ENCODE measurements at regions not wholly inside any gene's neighbourhood (a gene's known extent, or its start where the extent isn't known, plus 50 kb on each side); places are given as distances from the start of the nearest gene placed in this dataset.

GRCh38 chr11:22989371-22989770 is 129.1 kb upstream of the CCDC179 start:
- Histone ChIP-seq H3K4me3 (ENCODE audit: low read depth, low read length) (no peak overlapping the region), H3K36me3 (ENCODE audit: insufficient read depth) (no peaks in the 10 kb centered on the region), H3K27ac (ENCODE audit: low read depth) (no peak overlapping the region), H3K4me1 (ENCODE audit: insufficient read depth) (no peaks in the 10 kb centered on the region)
- WGBS: 35% methylated on average over 1 of the region's 1 CpG
- no peak for DNase-seq (ENCODE audit: extremely low spot score)

GRCh38 chr11:22991196-22991595 is 130.9 kb upstream of the CCDC179 start:
- DNase-seq (ENCODE audit: extremely low spot score): no peak
- Histone ChIP-seq H3K36me3 (ENCODE audit: insufficient read depth) (no peaks in the 10 kb centered on the region), H3K4me1 (ENCODE audit: insufficient read depth) (no peaks in the 10 kb centered on the region), H3K27ac (ENCODE audit: low read depth) (no peak overlapping the region), H3K4me3 (ENCODE audit: low read depth, low read length) (no peak overlapping the region)

GRCh38 chr11:23006730-23007129 is 146.5 kb upstream of the CCDC179 start:
- Histone ChIP-seq H3K4me3 (ENCODE audit: low read depth, low read length) (no peak overlapping the region), H3K27ac (ENCODE audit: low read depth) (no peak overlapping the region), H3K36me3 (ENCODE audit: insufficient read depth) (no peaks in the 10 kb centered on the region), H3K4me1 (ENCODE audit: insufficient read depth) (no peaks in the 10 kb centered on the region)
- DNase-seq (ENCODE audit: extremely low spot score): no peak
- whole genome bisulfite sequencing: 22% methylated on average over 4 of the region's 4 CpGs

GRCh38 chr11:23010790-23011335 is 150.6 kb upstream of the CCDC179 start:
- no peaks in the 10 kb centered on the region for H3K36me3 ChIP-seq (ENCODE audit: insufficient read depth)
- DNase-seq (ENCODE audit: extremely low spot score): no peak
- H3K27ac ChIP-seq (ENCODE audit: low read depth): no peak overlapping the region
- no peaks in the 10 kb centered on the region for H3K4me1 ChIP-seq (ENCODE audit: insufficient read depth)
- no peak overlapping the region for H3K4me3 ChIP-seq (ENCODE audit: low read depth, low read length)

GRCh38 chr11:23012930-23013329 is 152.7 kb upstream of the CCDC179 start:
- Histone ChIP-seq H3K4me1 (ENCODE audit: insufficient read depth) (no peaks in the 10 kb centered on the region), H3K4me3 (ENCODE audit: low read depth, low read length) (no peak overlapping the region), H3K27ac (ENCODE audit: low read depth) (no peak overlapping the region), H3K36me3 (ENCODE audit: insufficient read depth) (no peaks in the 10 kb centered on the region)
- no peak for DNase-seq (ENCODE audit: extremely low spot score)
- 90% methylated on average over 2 of the region's 2 CpGs for WGBS

- no peak overlapping the region for H3K4me3 ChIP-seq (ENCODE audit: low read depth, low read length)
- no peaks in the 10 kb centered on the region for H3K4me1 ChIP-seq (ENCODE audit: insufficient read depth)
- no peak for DNase-seq (ENCODE audit: extremely low spot score)
- no peaks in the 10 kb centered on the region for H3K36me3 ChIP-seq (ENCODE audit: insufficient read depth)
- H3K27ac ChIP-seq (ENCODE audit: low read depth): no peak overlapping the region
- WGBS: 89% methylated on average over 5 of the region's 5 CpGs
These were observed 153.2 kb upstream of the CCDC179 start for GRCh38 chr11:23013509-23013908.

- WGBS: 39% methylated on average over 4 of the region's 4 CpGs
These were observed 161.1 kb upstream of the CCDC179 start for GRCh38 chr11:23021287-23021863.

GRCh38 chr11:23022854-23023253 is 162.6 kb upstream of the CCDC179 start:
- DNase-seq (ENCODE audit: extremely low spot score): no peak
- H3K4me1 ChIP-seq (ENCODE audit: insufficient read depth): no peaks in the 10 kb centered on the region
- H3K4me3 ChIP-seq (ENCODE audit: low read depth, low read length): no peak overlapping the region
- WGBS: 94% methylated on average over 3 of the region's 3 CpGs
- H3K27ac ChIP-seq (ENCODE audit: low read depth): no peak overlapping the region
- H3K36me3 ChIP-seq (ENCODE audit: insufficient read depth): no peaks in the 10 kb centered on the region

More at GRCh38 chr11:23021287-23021863, 161.1 kb upstream of the CCDC179 start:
- Histone ChIP-seq H3K36me3 (ENCODE audit: insufficient read depth) (no peaks in the 10 kb centered on the region), H3K4me1 (ENCODE audit: insufficient read depth) (no peaks in the 10 kb centered on the region), H3K4me3 (ENCODE audit: low read depth, low read length) (no peak overlapping the region), H3K27ac (ENCODE audit: low read depth) (no peak overlapping the region)
- DNase-seq (ENCODE audit: extremely low spot score): no peak

- DNase-seq (ENCODE audit: extremely low spot score): no peak
- 74% methylated on average over 2 of the region's 2 CpGs for WGBS
- H3K4me1 ChIP-seq (ENCODE audit: insufficient read depth): no peaks in the 10 kb centered on the region
- no peak overlapping the region for H3K27ac ChIP-seq (ENCODE audit: low read depth)
- no peak overlapping the region for H3K4me3 ChIP-seq (ENCODE audit: low read depth, low read length)
- H3K36me3 ChIP-seq (ENCODE audit: insufficient read depth): no peaks in the 10 kb centered on the region
These were observed 163.0 kb upstream of the CCDC179 start for GRCh38 chr11:23023319-23023718.

GRCh38 chr11:23041001-23041503 is 180.8 kb upstream of the CCDC179 start:
- peak; percentile 43 for DNase-seq (ENCODE audit: extremely low spot score)
- no peak overlapping the region for H3K4me3 ChIP-seq (ENCODE audit: low read depth, low read length)
- no peaks in the 10 kb centered on the region for H3K4me1 ChIP-seq (ENCODE audit: insufficient read depth)
- WGBS: 35% methylated on average over 3 of the region's 3 CpGs
- no peaks in the 10 kb centered on the region for H3K36me3 ChIP-seq (ENCODE audit: insufficient read depth)
- H3K27ac ChIP-seq (ENCODE audit: low read depth): no peak overlapping the region

- Histone ChIP-seq H3K27ac (ENCODE audit: low read depth) (no peak overlapping the region), H3K4me3 (ENCODE audit: low read depth, low read length) (no peak overlapping the region), H3K4me1 (ENCODE audit: insufficient read depth) (no peaks in the 10 kb centered on the region), H3K36me3 (ENCODE audit: insufficient read depth) (no peaks in the 10 kb centered on the region)
- no peak for DNase-seq (ENCODE audit: extremely low spot score)
These were observed 198.4 kb upstream of the CCDC179 start for GRCh38 chr11:23058656-23059055.

- no peaks in the 10 kb centered on the region for H3K4me1 ChIP-seq (ENCODE audit: insufficient read depth)
- DNase-seq (ENCODE audit: extremely low spot score): no peak
- no peak overlapping the region for H3K27ac ChIP-seq (ENCODE audit: low read depth)
- H3K4me3 ChIP-seq (ENCODE audit: low read depth, low read length): no peak overlapping the region
- H3K36me3 ChIP-seq (ENCODE audit: insufficient read depth): no peaks in the 10 kb centered on the region
These were observed 203.0 kb upstream of the CCDC179 start for GRCh38 chr11:23063276-23063675.

GRCh38 chr11:23078289-23078971 is 218.2 kb upstream of the CCDC179 start:
- 70% methylated on average over 5 of the region's 5 CpGs for WGBS
- no peak overlapping the region for H3K4me3 ChIP-seq (ENCODE audit: low read depth, low read length)
- DNase-seq (ENCODE audit: extremely low spot score): no peak
- H3K27ac ChIP-seq (ENCODE audit: low read depth): no peak overlapping the region
- H3K36me3 ChIP-seq (ENCODE audit: insufficient read depth): no peaks in the 10 kb centered on the region
- no peaks in the 10 kb centered on the region for H3K4me1 ChIP-seq (ENCODE audit: insufficient read depth)

GRCh38 chr11:23079382-23079813 is 219.1 kb upstream of the CCDC179 start:
- no peak for DNase-seq (ENCODE audit: extremely low spot score)
- H3K4me3 ChIP-seq (ENCODE audit: low read depth, low read length): no peak overlapping the region
- no peaks in the 10 kb centered on the region for H3K36me3 ChIP-seq (ENCODE audit: insufficient read depth)
- no peak overlapping the region for H3K27ac ChIP-seq (ENCODE audit: low read depth)
- no peaks in the 10 kb centered on the region for H3K4me1 ChIP-seq (ENCODE audit: insufficient read depth)
- WGBS: 14% methylated on average over 3 of the region's 3 CpGs
